Stimulated activated CD8-positive, alpha-beta memory T cell treated with anti-CD3 and anti-CD28 coated beads, Interleukin-2, amount 100 ng/mL, for 1 hour (primary cell): ENCODE measurements at regions not wholly inside any gene's neighbourhood (a gene's known extent, or its start where the extent isn't known, plus 50 kb on each side); places are given as distances from the start of the nearest gene placed in this dataset.

Source experiments
- DNase-seq, 2 donors: peaks; one replicate each; pipeline ENCODE4 v3.0.0-alpha.2; 2020; ENCODE audit warnings: low read depth in 2 of 2

DNA sequence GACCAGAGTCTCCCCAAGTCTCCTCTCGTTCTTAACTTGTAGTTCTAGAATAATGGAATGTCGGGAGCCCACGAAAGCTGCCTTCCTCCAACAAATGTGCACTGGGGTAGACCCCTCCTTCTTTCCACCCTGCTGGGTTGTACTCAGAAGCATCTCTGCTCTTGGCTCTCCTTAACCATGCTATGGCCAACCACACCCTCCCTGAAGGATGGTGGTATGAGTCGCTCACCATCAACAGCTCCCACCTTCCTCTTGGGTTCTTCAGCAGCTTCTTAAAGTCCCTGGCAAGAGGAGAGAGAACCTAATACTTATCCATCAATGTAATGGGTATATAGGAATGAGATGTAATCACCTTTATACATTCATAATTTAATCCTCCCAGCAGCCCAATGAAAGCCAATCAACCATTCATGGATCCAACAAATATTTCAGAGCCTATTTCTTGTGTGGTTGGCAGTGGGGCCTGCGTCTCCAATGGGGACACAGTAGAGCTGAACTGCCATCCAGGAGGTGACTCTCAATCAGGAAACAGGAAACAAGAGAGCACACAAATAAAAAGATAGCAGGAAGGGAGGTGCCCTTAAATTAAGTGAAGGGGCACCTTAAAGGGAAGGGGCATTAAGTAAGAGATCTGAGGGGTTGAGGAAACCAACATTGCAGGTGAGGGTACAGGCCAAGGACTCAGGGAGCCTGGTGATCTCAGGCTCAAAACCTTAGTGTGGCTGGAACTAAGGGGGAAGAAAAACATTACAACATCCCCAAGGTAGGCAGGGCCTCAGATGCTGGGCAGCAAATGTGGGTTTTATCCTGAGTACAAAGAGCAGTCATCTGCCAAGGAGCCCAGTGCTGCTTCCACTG lies 64.4 kb upstream of the ETS2 start:
- DNase-seq = no peak

DNA sequence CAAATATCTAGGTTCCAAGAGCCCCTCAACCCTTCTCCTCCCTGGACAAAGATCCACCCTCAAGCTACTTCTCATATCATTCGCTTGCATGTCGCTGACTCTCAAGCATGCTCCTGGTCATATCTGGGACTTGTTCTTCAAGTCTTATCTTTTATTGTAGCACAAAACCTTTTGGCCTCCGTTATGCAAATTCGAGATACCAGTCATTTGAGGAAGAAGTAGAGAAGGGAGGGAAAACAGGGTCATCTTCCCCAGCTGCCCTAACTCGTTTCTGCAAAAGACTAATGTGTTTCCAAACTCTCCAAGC lies 63.8 kb upstream of the ETS2 start:
- DNase-seq = no peak

DNA sequence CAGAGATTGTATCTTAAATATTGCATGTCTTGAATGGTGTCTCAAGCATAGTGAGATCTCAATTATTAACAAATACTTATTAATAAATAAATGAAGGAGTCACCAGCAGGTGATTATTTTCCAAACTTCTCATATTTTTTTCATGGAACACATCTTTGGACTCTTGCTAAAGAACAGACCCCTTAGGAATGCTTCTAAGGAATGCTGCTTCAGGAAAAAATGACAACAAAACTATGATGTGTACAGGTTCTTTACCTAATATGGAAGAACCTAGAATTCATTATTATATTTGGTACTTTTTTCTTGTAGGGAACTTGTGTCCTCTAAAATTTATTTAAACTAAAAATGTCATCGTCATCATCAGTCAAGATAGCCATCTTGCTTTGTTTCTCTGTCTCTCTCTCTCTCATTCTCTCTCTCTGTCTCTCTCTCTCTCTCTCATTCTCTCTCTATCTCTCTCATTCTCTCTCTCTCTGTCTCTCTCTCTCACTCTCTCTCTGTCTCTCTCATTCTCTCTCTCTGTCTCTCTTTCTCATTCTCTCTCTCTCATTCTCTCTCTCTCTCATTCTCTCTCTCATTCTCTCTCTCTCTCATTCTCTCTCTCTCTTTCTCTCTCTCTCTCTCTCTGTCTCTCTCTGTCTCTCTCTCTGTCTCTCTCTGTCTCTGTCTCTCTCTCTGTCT lies 63.0 kb upstream of the ETS2 start:
- no peak for DNase-seq

DNA sequence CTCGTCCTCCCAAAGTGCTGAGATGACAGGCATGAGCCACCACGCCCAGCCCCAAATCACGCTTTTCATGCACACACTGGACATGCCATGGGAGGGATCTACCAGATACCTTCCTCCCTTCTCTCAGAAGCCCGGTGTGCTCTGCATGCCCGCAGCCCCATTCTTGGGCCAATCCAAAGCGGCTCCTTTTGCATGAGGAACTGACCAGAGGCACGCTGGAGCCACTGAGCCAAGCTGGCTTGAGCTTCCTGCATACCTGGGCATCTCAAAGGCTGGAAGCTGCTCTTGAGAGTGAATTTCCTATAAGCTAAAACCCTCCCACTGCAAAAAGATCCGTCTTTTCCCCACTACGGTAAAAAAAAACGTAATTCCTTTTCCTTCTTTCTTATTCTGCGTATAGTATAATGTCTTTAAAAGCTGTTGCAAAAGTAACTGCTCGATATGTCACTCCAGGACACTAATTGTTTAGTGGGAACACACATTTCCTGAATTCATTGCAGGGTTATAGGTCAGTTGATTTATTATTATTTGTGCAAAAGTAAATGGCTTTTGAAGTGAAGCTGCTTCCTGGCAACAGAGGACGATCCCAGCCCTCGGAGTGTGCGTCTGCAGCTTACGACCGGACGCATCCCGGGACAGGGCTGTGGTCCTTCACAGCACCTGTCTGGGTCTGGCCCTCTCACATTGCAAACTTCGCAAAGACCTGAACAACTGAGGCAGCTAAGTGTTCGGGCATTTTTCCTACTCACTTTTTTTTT lies 61.8 kb upstream of the ETS2 start:
- no peak for DNase-seq

DNA sequence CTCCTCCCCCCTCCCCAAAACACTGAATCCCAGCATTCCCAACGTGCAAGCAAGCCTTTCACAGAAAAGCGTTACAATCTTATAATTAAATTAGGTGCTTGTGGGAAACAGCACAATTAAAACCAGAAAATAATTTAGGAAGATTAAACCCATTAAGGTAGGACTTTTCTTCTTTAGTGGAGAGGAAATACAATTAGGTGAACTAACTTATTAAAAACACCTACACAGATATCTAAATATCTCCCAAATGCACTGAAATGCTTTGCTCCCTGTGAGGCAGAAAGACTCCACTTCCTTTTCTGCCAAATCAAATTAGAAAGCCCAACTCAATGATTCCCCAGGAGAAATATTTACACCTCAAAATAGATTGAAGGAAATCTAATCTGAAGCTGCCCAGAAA lies 60.9 kb upstream of the ETS2 start:
- no peak for DNase-seq

DNA sequence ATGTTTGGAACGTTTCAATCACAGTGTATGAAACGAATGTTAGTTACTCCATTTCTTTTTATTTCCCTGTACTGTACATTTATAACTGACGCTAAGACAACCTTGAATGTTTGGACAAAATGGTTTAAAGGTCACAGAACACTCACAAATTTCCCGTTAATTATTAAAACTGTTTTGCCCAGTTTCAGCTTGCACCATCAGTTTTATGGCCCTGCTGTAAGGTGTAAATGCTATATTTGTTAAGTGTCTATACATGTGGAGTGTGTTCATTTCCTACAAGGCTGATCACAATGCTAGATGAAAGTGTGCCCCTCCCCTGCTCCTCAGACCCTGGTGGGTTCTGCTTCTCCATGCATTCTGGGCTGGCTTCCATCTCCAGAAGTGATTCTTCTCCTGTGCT lies 57.9 kb upstream of the ETS2 start:
- no peak for DNase-seq

DNA sequence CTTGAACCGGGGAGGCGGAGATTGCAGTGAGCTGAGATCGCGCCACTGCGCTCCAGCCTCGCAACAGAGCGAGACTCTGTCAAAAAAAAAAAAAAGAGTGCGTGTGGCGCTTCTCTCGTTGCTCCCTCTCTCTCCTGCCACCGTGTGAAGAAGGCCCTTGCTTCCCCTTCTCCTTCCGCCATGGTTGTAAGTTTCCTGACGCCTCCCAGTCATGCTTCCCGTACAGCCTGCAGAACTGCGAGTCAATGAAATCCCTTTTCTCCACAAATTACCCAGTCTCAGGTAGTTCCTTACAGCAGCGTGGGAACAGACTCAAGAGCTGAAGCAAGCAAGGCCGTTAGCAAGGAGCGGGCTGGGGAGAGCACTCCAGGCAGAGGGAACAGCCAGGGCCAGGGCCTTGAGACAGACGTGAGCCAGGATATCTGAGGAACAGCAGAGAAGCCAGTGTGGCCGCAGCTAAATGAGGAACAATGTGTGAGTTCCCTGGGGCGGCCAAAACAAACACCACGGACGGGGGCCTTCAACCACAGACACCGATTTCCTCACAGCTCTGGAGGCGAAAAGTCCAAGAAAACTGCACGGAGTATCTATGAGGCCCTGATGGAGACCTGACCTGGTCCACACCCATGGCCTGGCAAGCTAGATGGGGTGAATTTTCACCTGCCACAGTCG lies 54.2 kb upstream of the ETS2 start:
- DNase-seq = no peak

DNA sequence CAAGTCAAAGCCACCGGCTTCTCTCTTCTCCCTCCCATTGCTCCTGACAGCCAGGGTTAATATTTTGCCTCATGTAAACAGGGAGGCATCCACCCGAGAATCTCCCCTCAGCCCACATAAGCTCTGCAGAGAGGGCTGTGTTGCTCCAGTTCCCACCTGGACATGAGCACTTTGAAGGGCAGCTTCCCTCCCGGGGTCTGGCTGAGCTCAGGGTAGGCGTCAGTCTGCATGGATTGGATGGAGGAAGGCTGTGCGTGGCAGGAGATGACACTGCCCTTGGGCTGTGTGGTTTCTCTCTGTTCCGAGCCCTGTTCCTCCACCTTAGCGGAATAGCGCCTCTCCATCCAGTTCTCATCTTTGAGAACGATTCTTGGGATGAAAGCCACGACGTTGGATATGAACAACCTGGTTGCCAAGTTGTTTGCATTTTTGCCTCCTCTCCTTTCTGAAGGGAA lies 53.7 kb upstream of the ETS2 start:
- no peak for DNase-seq

DNA sequence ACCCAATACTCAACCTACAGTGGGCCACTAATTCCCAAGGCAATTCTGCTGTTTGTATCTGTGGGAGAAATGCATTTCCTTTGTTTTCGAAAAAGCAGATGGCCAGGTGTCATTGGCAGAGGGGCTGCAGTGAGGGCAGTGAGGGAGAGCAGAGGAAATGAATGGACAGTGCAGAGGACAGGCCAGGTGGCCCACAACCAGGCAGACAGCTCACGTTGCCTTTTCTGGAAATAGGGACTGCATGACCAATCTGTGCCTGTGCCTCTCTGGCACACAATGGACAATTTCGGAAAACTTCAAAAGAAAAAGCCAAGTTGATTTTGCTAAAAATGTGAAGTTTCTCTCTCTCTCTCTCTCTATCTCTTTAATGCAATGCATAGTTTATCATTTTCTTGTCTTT lies 52.6 kb upstream of the ETS2 start:
- no peak for DNase-seq

DNA sequence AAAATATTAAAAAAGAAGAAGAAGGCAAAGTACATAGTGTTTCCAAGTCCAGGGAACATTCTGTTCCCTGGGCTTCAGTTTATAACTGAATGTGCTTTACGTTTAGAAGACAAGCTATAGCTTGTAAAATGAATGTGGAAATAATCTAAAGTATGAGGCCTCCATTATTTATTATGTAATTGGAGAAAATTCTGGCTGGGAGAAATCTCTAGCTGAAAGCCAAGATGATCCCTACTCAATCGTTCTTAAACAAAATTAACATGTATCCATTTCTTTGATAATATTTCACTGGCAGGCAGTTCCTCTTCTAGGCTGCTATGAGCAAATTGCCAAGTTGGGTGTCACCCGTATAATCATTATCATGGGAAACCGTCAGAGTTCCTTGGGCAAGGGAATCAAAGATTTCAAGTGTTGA lies 52.2 kb upstream of the ETS2 start:
- no peak for DNase-seq
